Heart left ventricle (tissue), 16 donors: ENCODE measurements at regions not wholly inside any gene's neighbourhood (a gene's known extent, or its start where the extent isn't known, plus 50 kb on each side); places are given as distances from the start of the nearest gene placed in this dataset.

Source experiments
- ATAC-seq, 4 donors: fragments of 200-7000 bp; cut with Tn5 transposase; one replicate each; pipeline ENCODE4 v1.9.1; 2020 to 2022; ENCODE audit warnings: moderate library complexity in 4 of 4, mild to moderate bottlenecking in 3 of 4, moderate number of reproducible peaks in 1 of 4
- DNase-seq, 5 donors: peaks; one replicate each; pipeline ENCODE4 v3.0.0-alpha.2; 2020
- H3K27ac ChIP-seq, 12 donors: fragments of 200-600 bp; sonication (generic) in 4 of 12; one replicate each; pipeline versions ENCODE4 v1.5.0 to v1.8.0; 2016 to 2022; ENCODE audit warnings: mild to moderate bottlenecking in 2 of 12
- H3K27me3 ChIP-seq, 9 donors: fragments of 200-600 bp; sonication (generic) in 2 of 9; one replicate each; pipeline versions ENCODE4 v1.5.1 to v1.8.0; 2016 to 2022; ENCODE audit warnings: mild to moderate bottlenecking in 3 of 9
- H3K36me3 ChIP-seq, 9 donors: fragments of 200-600 bp; sonication (generic) in 2 of 9; one replicate each; pipeline versions ENCODE4 v1.5.0 to v1.8.0; 2018 to 2022; ENCODE audit warnings: mild to moderate bottlenecking in 2 of 9
- H3K4me1 ChIP-seq, 12 donors: fragments of 200-600 bp; sonication (generic) in 4 of 12; one replicate each; pipeline versions ENCODE4 v1.5.0 to v1.8.0; 2016 to 2022; ENCODE audit warnings: mild to moderate bottlenecking in 3 of 12
- H3K4me3 ChIP-seq, 12 donors: fragments of 200-600 bp; sonication (generic) in 4 of 12; one replicate each; pipeline versions ENCODE4 v1.5.0 to v1.8.0; 2017 to 2022; ENCODE audit warnings: mild to moderate bottlenecking in 9 of 12, moderate library complexity in 4 of 12
- H3K9me3 ChIP-seq, 12 donors: fragments of 200-600 bp; sonication (generic) in 4 of 12; one replicate each; pipeline versions ENCODE4 v1.5.0 to v1.8.0; 2016 to 2022; ENCODE audit warnings: mild to moderate bottlenecking in 1 of 12
- CTCF ChIP-seq, 12 donors: fragments of 200-600 bp; sonication (generic) in 4 of 12; IDR thresholded peaks; one replicate each; pipeline versions ENCODE4 v1.5.0 to v1.8.0; 2018 to 2022; ENCODE audit warnings: antibody characterized with exemption in 12 of 12, mild to moderate bottlenecking in 5 of 12
- POLR2A ChIP-seq, 2 donors: fragments of 450-650 bp; IDR thresholded peaks; one replicate each; pipeline ENCODE4 v1.6.1; 2017; ENCODE audit warnings: antibody characterized with exemption in 2 of 2, mild to moderate bottlenecking in 2 of 2, moderate library complexity in 2 of 2
- WGBS, 4 donors: extraction: QIAGEN DNeasy Blood & Tissue Kit in 2 of 4; methylation state at CpG; one replicate each; pipeline versions ENCODE4 v1.1.5 to v1.1.7; 2013 to 2018; 5-methylcytosine and 5-hydroxymethylcytosine counted together
- intact Hi-C, 10 donors: fragments of 100-400 bp; cut with DNase I; formaldehyde crosslinking; loops; one replicate each; pipeline versions ENCODE4 v1.11.1 to v1.14.2; 2022
- donor health status: ischemic (EF 13 %, LVEDD 7.1; RV severe dilation, severe dysfunction).
- donor health status: healthy with polysubstance abuse.
- donor health status: DM: no; HTN: yes; CAD: no.
- donor health status: DM: no; HTN: no; CAD: no.
- donor health status: ischemic (EF 25% LVEDD 6.9; RV normal size, moderate dysfunction).
- donor health status: ischemic (EF 25% LVEDD 5.7; RV mildly dilated, moderate dysfunction).
- donor health status: healthy.
- donor health status: DM: yes; HTN: yes; CAD: no.
- donor health status: ischemic (EF 35%, LVEDD 5.7; RV mildly dilated, moderate dysfunction).
- donor health status: nonischemic (EF 11% LVEDD 7.7; RV severe dilation, severe dysfunction).
- donor health status: DM: yes; HTN: yes; CAD: no.
- donor health status: PGD.
- donor health status: ischemic (EF 29% LVEDD 5.4; RV normal size, mild dysfunction).
- donor health status: nonischemic (EF 23%, LVEDD 6.1; RV moderate dilation, normal function).

GRCh38 chr16:17749706-17750105 lies 278.9 kb upstream of the XYLT1 start:
- DNase-seq (no peak), ATAC-seq (no peak)
- no peak overlapping the region for H3K27ac ChIP-seq
- H3K27me3 ChIP-seq = peaks cover 0 to 23% (median 5%) of the 10 kb centered on the region in 9 donors
- intact Hi-C loops = no loop called here
- TF ChIP-seq CTCF (IDR thresholded peaks at IDR 0.05) = no peak
- no peak for TF ChIP-seq POLR2A (IDR thresholded peaks at IDR 0.05)
- peaks cover 0 to 15% (median 0%) of the 10 kb centered on the region in 12 donors for H3K9me3 ChIP-seq
- 90 to 97% (median 96%) methylated on average over 1 of the region's 1 CpG for WGBS, 4 donors
- H3K36me3 ChIP-seq = no peaks in the 10 kb centered on the region
- H3K4me1 ChIP-seq = no peaks in the 10 kb centered on the region
- H3K4me3 ChIP-seq = no peak overlapping the region

GRCh38 chr16:17748044-17748719 lies 277.4 kb upstream of the XYLT1 start:
- Histone ChIP-seq H3K36me3 (no peaks in the 10 kb centered on the region), H3K4me1 (no peaks in the 10 kb centered on the region), H3K27me3 (peaks cover 0 to 37% (median 8%) of the 10 kb centered on the region in 9 donors), H3K4me3 (no peak overlapping the region), H3K27ac (no peak overlapping the region), H3K9me3 (peaks cover 0 to 12% (median 0%) of the 10 kb centered on the region in 12 donors)
- DNase-seq (no peak), ATAC-seq (no peak)
- 38 to 43% (median 41%) methylated on average over 9 to 11 of the region's 11 CpGs for WGBS, 4 donors
- intact Hi-C loops = no loop called here
- TF ChIP-seq POLR2A (IDR thresholded peaks at IDR 0.05) (no peak), CTCF (IDR thresholded peaks at IDR 0.05) (no peak)

DNA sequence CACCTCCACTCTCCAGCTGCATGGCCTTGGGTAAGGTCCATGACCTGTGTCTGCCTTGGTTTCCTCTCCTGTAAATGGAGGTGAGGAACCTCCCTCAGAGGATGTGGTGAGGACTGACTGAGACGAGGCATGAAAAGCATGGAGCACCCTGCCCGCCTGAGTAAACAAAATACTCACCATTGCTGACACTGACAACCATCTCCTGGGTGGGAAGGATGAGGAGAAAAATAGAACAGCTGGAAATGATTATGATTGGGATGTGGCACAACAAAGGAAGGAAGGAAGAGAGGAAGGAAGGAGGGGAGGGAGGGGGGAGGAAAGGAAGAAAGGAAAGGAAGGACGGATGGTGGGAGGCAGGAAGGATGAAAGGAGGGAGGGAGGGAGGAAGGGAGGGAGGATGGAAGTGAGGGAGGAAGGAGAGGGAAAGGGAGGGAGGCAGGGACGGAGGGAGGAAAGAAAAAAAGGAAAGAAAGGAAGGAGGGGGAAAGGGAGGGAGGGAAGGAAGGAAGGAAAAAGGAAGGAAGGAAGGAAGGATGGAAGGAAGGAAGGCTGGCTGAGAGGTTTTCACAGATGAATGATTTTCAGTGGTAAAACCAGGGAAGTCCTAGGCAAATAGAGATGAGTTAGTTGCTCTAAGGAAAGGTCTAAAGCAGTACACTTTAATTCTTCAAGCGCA lies 276.5 kb upstream of the XYLT1 start:
- Histone ChIP-seq H3K27ac (no peak overlapping the region), H3K27me3 (peaks cover 0 to 44% (median 8%) of the 10 kb centered on the region in 9 donors), H3K9me3 (peaks cover 0 to 12% (median 0%) of the 10 kb centered on the region in 12 donors), H3K4me3 (no peak overlapping the region), H3K4me1 (no peaks in the 10 kb centered on the region), H3K36me3 (no peaks in the 10 kb centered on the region)
- ATAC-seq = no peak
- 46 to 55% (median 52%) methylated on average over 5 of the region's 5 CpGs for WGBS, 4 donors
- no peak for TF ChIP-seq POLR2A (IDR thresholded peaks at IDR 0.05)
- no peak for TF ChIP-seq CTCF (IDR thresholded peaks at IDR 0.05)
- intact Hi-C loops = no loop called here
- no peak for DNase-seq

DNA sequence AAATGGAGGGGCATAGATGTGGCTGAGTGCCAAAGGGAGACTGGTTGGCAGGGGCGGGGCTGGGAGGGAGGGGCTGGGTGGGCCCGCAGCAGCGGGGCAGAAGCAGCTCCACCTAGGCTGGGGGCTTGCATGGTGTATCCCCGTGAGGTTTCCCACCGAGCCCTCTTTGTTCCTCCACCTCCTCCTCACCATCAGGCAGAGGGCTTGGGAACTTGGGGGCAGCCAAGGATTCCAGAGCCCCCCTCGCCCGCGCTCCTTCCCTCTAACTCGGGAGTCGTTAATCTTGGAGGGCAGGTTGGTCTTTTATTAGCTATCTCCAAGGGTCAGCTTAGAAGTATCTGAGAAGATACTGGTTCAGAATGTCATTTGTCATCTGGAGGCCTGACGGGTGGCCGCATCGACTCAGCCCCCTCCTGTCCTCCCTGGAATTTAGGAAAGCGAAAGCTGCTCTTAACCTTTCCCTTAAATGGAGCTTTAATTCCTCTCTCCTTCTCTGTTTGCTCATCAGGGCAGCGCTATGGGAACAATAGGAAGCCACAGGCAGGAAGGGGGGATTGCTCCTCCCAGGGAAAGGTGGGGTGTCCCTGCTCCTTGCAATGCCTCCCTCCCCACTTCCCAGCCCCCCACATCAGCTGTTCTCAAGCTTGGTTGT lies 274.3 kb upstream of the XYLT1 start:
- Histone ChIP-seq H3K4me3 (peak overlapping the region in 4 of 12 donors; percentile 5 to 12 (median 10)), H3K27me3 (peaks cover 0 to 44% (median 8%) of the 10 kb centered on the region in 9 donors)
- 6 to 15% (median 12%) methylated on average over 15 of the region's 15 CpGs for WGBS, 4 donors

More for the DNA sequence above, 274.3 kb upstream of the XYLT1 start:
- Histone ChIP-seq H3K36me3 (no peaks in the 10 kb centered on the region), H3K9me3 (peaks cover 0 to 10% (median 0%) of the 10 kb centered on the region in 12 donors), H3K4me1 (no peaks in the 10 kb centered on the region), H3K27ac (peak overlapping the region in 1 of 12 donors; percentile 84)
- TF ChIP-seq POLR2A (IDR thresholded peaks at IDR 0.05) (no peak), CTCF (IDR thresholded peaks at IDR 0.05) (no peak)
- intact Hi-C loops = no loop called here
- ATAC-seq = no peak
- DNase-seq = no peak
